OCI-LY7 (cell line): ENCODE measurements at regions not wholly inside any gene's neighbourhood (a gene's known extent, or its start where the extent isn't known, plus 50 kb on each side); places are given as distances from the start of the nearest gene placed in this dataset.
"Not testable (repeated sequence)": the region's sequence is repeated elsewhere in the genome, so short reads cannot be mapped to it uniquely, and the experiment has no call there.

Experiments
- BruUV-seq: library from RNA; stranded (reverse); fragments of 400-500 nt; replicated peaks from 2 replicates; lab custom pipeline; 2021; lab: Mats Ljungman, UMichigan
- CTCF ChIA-PET: fragments of 300-600 bp; sonication (Branson Sonifier 250); formaldehyde crosslinking; loops from one replicate; lab custom pipeline; 2022; ENCODE audit warnings: antibody characterized with exemption; ENCODE audit not compliant: unreplicated experiment; lab: Charles Lee
- POLR2A ChIA-PET: fragments of 300-600 bp; sonication (Branson Sonifier 250); formaldehyde crosslinking; loops from one replicate; lab custom pipeline; 2022; ENCODE audit warnings: antibody characterized with exemption; lab: Charles Lee
- DNase-seq: peaks from one replicate; pipeline ENCODE4 v3.0.0-alpha.2; 2015; ENCODE audit warnings: low spot score
- H2AFZ ChIP-seq: fragments of 200-600 bp; sonication (generic), shearing (Covaris generic); 2 replicates; pipeline ENCODE4 v1.6.1; 2014; ENCODE audit warnings: mild to moderate bottlenecking, antibody characterized with exemption, low read length, moderate library complexity
- H3K27ac ChIP-seq: fragments of 200-600 bp; sonication (generic); 2 replicates; pipeline ENCODE4 v1.5.1; 2014; ENCODE audit warnings: mixed run types, low read depth, mild to moderate bottlenecking, moderate library complexity, low read length, inconsistent platforms; ENCODE audit not compliant: poor library complexity, severe bottlenecking
- H3K36me3 ChIP-seq: fragments of 200-600 bp; sonication (generic); 2 replicates; pipeline ENCODE4 v1.6.1; 2014; ENCODE audit warnings: mild to moderate bottlenecking, antibody characterized with exemption, low read length, moderate library complexity, mixed read lengths; ENCODE audit not compliant: insufficient read depth
- H3K4me1 ChIP-seq: fragments of 200-600 bp; sonication (generic); 2 replicates; pipeline ENCODE4 v1.5.1; 2014; ENCODE audit warnings: mild to moderate bottlenecking, low read length; ENCODE audit not compliant: insufficient read depth, poor library complexity, severe bottlenecking
- H3K4me2 ChIP-seq: fragments of 200-600 bp; sonication (generic); 2 replicates; pipeline ENCODE4 v1.6.1; 2014; ENCODE audit warnings: mild to moderate bottlenecking, low read length
- H3K4me3 ChIP-seq: fragments of 200-600 bp; sonication (generic); 2 replicates; pipeline ENCODE4 v1.5.1; 2014; ENCODE audit warnings: mild to moderate bottlenecking, low read depth, low read length; ENCODE audit not compliant: poor library complexity, severe bottlenecking
- H3K79me2 ChIP-seq: fragments of 200-600 bp; sonication (generic); 2 replicates; pipeline ENCODE4 v1.6.1; 2016; ENCODE audit warnings: low read depth, mild to moderate bottlenecking, low read length, moderate library complexity, mixed read lengths; ENCODE audit not compliant: insufficient read depth
- H3K9me2 ChIP-seq: fragments of 200-600 bp; sonication (generic); 2 replicates; pipeline ENCODE4 v1.6.1; 2016; ENCODE audit warnings: mild to moderate bottlenecking, low read length, mixed read lengths; ENCODE audit not compliant: insufficient read depth
- H3K9me3 ChIP-seq: fragments of 200-600 bp; sonication (generic); 2 replicates; pipeline ENCODE4 v1.6.1; 2014; ENCODE audit warnings: mild to moderate bottlenecking, mixed run types, low read length, mixed read lengths
- H4K20me1 ChIP-seq: fragments of 200-600 bp; sonication (generic); 2 replicates; pipeline ENCODE4 v1.6.1; 2014; ENCODE audit warnings: mild to moderate bottlenecking, antibody characterized with exemption, low read length, moderate library complexity, mixed read lengths; ENCODE audit not compliant: insufficient read depth
- intact Hi-C: fragments of 100-400 bp; cut with micrococcal nuclease; formaldehyde crosslinking; loops from one replicate; pipeline ENCODE4 v1.10.0; 2022; ENCODE audit not compliant: unreplicated experiment

- H3K9me3 ChIP-seq, intact Hi-C loops, H3K27ac ChIP-seq, H2AFZ ChIP-seq, H4K20me1 ChIP-seq, H3K4me1 ChIP-seq, H3K9me2 ChIP-seq, DNase-seq, BruUV-seq, H3K79me2 ChIP-seq, POLR2A ChIA-PET, H3K4me3 ChIP-seq, CTCF ChIA-PET, H3K36me3 ChIP-seq, H3K4me2 ChIP-seq: not testable (repeated sequence)
Observed at GRCh38 chr2:87574193-87575119, 173.4 kb upstream of the PLGLB2 start.

- H3K4me3 ChIP-seq, H3K9me2 ChIP-seq, CTCF ChIA-PET, BruUV-seq, H3K36me3 ChIP-seq, H3K27ac ChIP-seq, DNase-seq, intact Hi-C loops, H3K79me2 ChIP-seq, H2AFZ ChIP-seq, H3K4me1 ChIP-seq, POLR2A ChIA-PET, H3K4me2 ChIP-seq, H3K9me3 ChIP-seq, H4K20me1 ChIP-seq: not testable (repeated sequence)
Observed at GRCh38 chr2:87575138-87575537, 172.7 kb upstream of the PLGLB2 start.

GRCh38 chr2:87577358-87577757 is 170.5 kb upstream of the PLGLB2 start:
- POLR2A ChIA-PET, result not testable (repeated sequence)

GRCh38 chr2:87582152-87582551 is 165.7 kb upstream of the PLGLB2 start:
- H3K36me3 ChIP-seq, H3K79me2 ChIP-seq, H4K20me1 ChIP-seq, CTCF ChIA-PET, H3K4me1 ChIP-seq, DNase-seq, H3K4me3 ChIP-seq, BruUV-seq, POLR2A ChIA-PET, H3K9me2 ChIP-seq, H2AFZ ChIP-seq, H3K4me2 ChIP-seq, intact Hi-C loops, H3K9me3 ChIP-seq, H3K27ac ChIP-seq: not testable (repeated sequence)

More at GRCh38 chr2:87577358-87577757, 170.5 kb upstream of the PLGLB2 start:
- H3K27ac ChIP-seq, H3K4me3 ChIP-seq, intact Hi-C loops, DNase-seq, H2AFZ ChIP-seq, H4K20me1 ChIP-seq, H3K36me3 ChIP-seq, BruUV-seq, H3K4me1 ChIP-seq, H3K9me2 ChIP-seq, H3K79me2 ChIP-seq, H3K4me2 ChIP-seq, CTCF ChIA-PET, H3K9me3 ChIP-seq: not testable (repeated sequence)

GRCh38 chr2:87582579-87582978 is 165.3 kb upstream of the PLGLB2 start:
- H3K9me3 ChIP-seq, DNase-seq, BruUV-seq, POLR2A ChIA-PET, H4K20me1 ChIP-seq, H3K4me3 ChIP-seq, H3K4me2 ChIP-seq, H3K36me3 ChIP-seq, H3K27ac ChIP-seq, CTCF ChIA-PET, H3K79me2 ChIP-seq, H3K4me1 ChIP-seq, intact Hi-C loops, H3K9me2 ChIP-seq, H2AFZ ChIP-seq: not testable (repeated sequence)

- DNase-seq, H4K20me1 ChIP-seq, POLR2A ChIA-PET, BruUV-seq, H3K4me1 ChIP-seq, H3K79me2 ChIP-seq, H3K9me3 ChIP-seq, intact Hi-C loops, H3K4me2 ChIP-seq, H3K4me3 ChIP-seq, H3K36me3 ChIP-seq, H2AFZ ChIP-seq, H3K9me2 ChIP-seq, CTCF ChIA-PET, H3K27ac ChIP-seq: not testable (repeated sequence)
Observed at GRCh38 chr2:87583370-87583769, 164.5 kb upstream of the PLGLB2 start.
